MM.1S (cell line): ENCODE measurements at regions not wholly inside any gene's neighbourhood (a gene's known extent, or its start where the extent isn't known, plus 50 kb on each side); places are given as distances from the start of the nearest gene placed in this dataset.
A peak's percentile ranks its signal among the peaks of the same experiment; 100 is the strongest.

Experiments
- DNase-seq: peaks from one replicate; pipeline ENCODE4 v3.0.0-alpha.2; 2015
- H2AFZ ChIP-seq: fragments of 300-600 bp; sonication (generic); 2 replicates; pipeline ENCODE4 v1.6.0; 2016; ENCODE audit warnings: antibody characterized with exemption, low read length
- H3F3A ChIP-seq: fragments of 300-600 bp; sonication (generic); 2 replicates; pipeline ENCODE4 v1.6.1; 2016; ENCODE audit warnings: mild to moderate bottlenecking, antibody characterized with exemption, low read length, moderate library complexity, mixed read lengths; ENCODE audit not compliant: insufficient read depth
- H3K27ac ChIP-seq: fragments of 300-600 bp; sonication (generic); 2 replicates; pipeline ENCODE4 v1.5.1; 2016; ENCODE audit warnings: mild to moderate bottlenecking, low read length
- H3K27me3 ChIP-seq: fragments of 300-600 bp; sonication (generic); replicated peaks from 2 replicates; pipeline ENCODE4 v1.6.0; 2016; ENCODE audit warnings: low read length; ENCODE audit not compliant: insufficient read depth
- H3K36me3 ChIP-seq: fragments of 300-600 bp; sonication (generic); replicated peaks from 2 replicates; pipeline ENCODE4 v1.6.1; 2016; ENCODE audit warnings: mild to moderate bottlenecking, low read length, mixed read lengths; ENCODE audit not compliant: insufficient read depth
- H3K4me1 ChIP-seq: fragments of 300-600 bp; sonication (generic); 2 replicates; pipeline ENCODE4 v1.6.1; 2016; ENCODE audit warnings: low read length, mixed read lengths
- H3K4me2 ChIP-seq: fragments of 300-600 bp; sonication (generic); 2 replicates; pipeline ENCODE4 v1.6.0; 2016; ENCODE audit warnings: low read depth, low read length
- H3K4me3 ChIP-seq: fragments of 300-600 bp; sonication (generic); 2 replicates; pipeline ENCODE4 v1.5.1; 2016; ENCODE audit warnings: low read length, mixed read lengths
- H3K79me2 ChIP-seq: fragments of 300-600 bp; sonication (generic); 2 replicates; pipeline ENCODE4 v1.6.1; 2016; ENCODE audit warnings: mixed run types, low read length, mixed read lengths
- H3K9ac ChIP-seq: fragments of 300-600 bp; sonication (generic); 2 replicates; pipeline ENCODE4 v1.6.1; 2016; ENCODE audit warnings: low read length, mixed read lengths
- H3K9me2 ChIP-seq: fragments of 300-600 bp; sonication (generic); replicated peaks from 2 replicates; pipeline ENCODE4 v1.6.1; 2016; ENCODE audit warnings: mild to moderate bottlenecking, low read length, mixed read lengths; ENCODE audit not compliant: insufficient read depth
- H3K9me3 ChIP-seq: fragments of 300-600 bp; sonication (generic); replicated peaks from 2 replicates; pipeline ENCODE4 v1.6.1; 2016; ENCODE audit warnings: mild to moderate bottlenecking, low read length, mixed read lengths; ENCODE audit not compliant: insufficient read depth
- H4K20me1 ChIP-seq: fragments of 300-600 bp; sonication (generic); 2 replicates; pipeline ENCODE4 v1.6.1; 2016; ENCODE audit warnings: mild to moderate bottlenecking, low read length, moderate library complexity, mixed read lengths; ENCODE audit not compliant: insufficient read depth
- CTCF ChIP-seq: fragments of 300-600 bp; sonication (generic); IDR thresholded peaks from 2 replicates; pipeline ENCODE4 v1.5.1; 2016; ENCODE audit warnings: antibody characterized with exemption, low read length, mixed read lengths
- EZH2 ChIP-seq: fragments of 300-600 bp; sonication (generic); optimal IDR thresholded peaks from 2 replicates; pipeline ENCODE3; 2017; ENCODE audit warnings: low read depth, mild to moderate bottlenecking, antibody characterized with exemption, low read length, mixed read lengths
- EZH2phosphoT487 ChIP-seq: fragments of 300-600 bp; sonication (generic); IDR thresholded peaks from 2 replicates; pipeline ENCODE4 v1.6.1; 2018; ENCODE audit warnings: antibody characterized with exemption, low read length

- Histone ChIP-seq H3K4me1 (peaks cover 33% of the 10 kb centered on the region), H4K20me1 (no peaks in the 10 kb centered on the region), H3K27ac (no peak overlapping the region), H3K9me3 (no peaks in the 10 kb centered on the region), H3K27me3 (no peaks in the 10 kb centered on the region), H3F3A (peaks cover 13% of the 10 kb centered on the region), H2AFZ (no peak overlapping the region), H3K4me2 (no peak overlapping the region), H3K36me3 (no peaks in the 10 kb centered on the region), H3K79me2 (no peaks in the 10 kb centered on the region), H3K9me2 (no peaks in the 10 kb centered on the region), H3K4me3 (no peak overlapping the region), H3K9ac (no peak overlapping the region)
- no peak for DNase-seq
- TF ChIP-seq CTCF (no peak), EZH2 (no peak), EZH2phosphoT487 (no peak)
Measured at GRCh38 chr22:22951035-22951434, 63.4 kb downstream of the IGLL5 start.

DNA sequence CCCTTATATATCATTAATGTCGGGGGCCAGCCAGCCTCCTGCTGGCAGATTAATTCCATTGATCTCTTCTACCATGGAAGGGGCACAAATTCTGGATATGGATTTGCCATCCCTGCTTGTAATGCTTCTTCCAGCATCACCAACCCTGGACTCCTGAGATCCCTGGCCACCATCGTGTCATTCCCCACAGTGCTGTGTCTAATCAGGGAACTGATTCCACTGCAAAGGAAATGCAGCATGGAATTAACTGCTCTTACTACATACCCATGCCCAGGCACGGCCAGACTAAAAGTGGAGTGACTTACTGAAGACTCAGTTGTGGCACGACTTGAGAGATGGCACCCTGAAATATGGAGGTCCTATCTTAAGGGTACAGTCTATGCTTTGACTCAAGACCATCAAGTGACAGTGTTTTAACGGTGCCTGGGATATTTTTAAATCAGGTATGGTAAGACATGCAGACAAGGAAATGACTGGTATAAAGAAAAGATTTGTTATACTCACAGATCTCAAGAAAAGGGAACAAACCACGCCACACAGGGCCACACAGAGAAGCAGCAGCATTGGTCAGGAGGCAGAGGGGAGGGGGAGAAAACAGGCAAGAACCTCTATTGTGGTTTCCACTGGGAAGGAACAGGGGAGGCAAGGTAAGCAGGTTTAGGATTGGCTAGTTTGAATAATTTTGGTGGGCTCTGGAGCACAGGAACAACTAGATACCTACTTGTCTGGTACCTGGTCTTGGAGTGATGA, 65.1 kb downstream of the IGLL5 start:
- DNase-seq: no peak
- no peaks in the 10 kb centered on the region for H3K36me3 ChIP-seq
- TF ChIP-seq EZH2phosphoT487: no peak
- no peak for TF ChIP-seq EZH2
- no peak for TF ChIP-seq CTCF
- H2AFZ ChIP-seq: no peak overlapping the region
- no peaks in the 10 kb centered on the region for H3K27me3 ChIP-seq
- H3K9me2 ChIP-seq: no peaks in the 10 kb centered on the region
- H3K27ac ChIP-seq: no peak overlapping the region
- no peaks in the 10 kb centered on the region for H3K79me2 ChIP-seq
- H3K4me2 ChIP-seq: no peak overlapping the region
- H3K9me3 ChIP-seq: no peaks in the 10 kb centered on the region
- H4K20me1 ChIP-seq: no peaks in the 10 kb centered on the region
- H3K4me1 ChIP-seq: peaks cover 35% of the 10 kb centered on the region
- no peak overlapping the region for H3K4me3 ChIP-seq
- H3K9ac ChIP-seq: no peak overlapping the region
- peaks cover 13% of the 10 kb centered on the region for H3F3A ChIP-seq

DNA sequence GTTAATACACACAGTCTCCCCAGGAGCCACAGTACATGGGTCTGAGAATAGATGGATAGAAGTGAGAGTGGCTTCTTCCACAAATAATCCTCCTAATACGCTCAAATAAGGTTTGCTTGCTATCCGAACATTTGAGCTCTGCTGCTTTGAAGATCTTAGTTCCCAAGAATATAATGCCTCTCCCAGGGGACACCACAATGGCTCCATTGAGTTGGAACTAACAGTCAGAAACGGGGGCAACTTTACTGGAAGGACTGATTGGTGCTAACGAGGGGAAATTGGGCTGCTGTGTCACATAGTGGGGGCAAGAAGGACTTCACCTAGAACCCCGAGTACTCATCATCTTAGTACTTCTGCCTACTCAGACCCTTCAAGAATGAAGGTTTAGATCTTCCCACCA, 66.2 kb downstream of the IGLL5 start:
- Histone ChIP-seq H3K27ac (peak overlapping the region; percentile 47; the same call in 1 of the 2 replicates), H3K4me2 (no peak overlapping the region), H3F3A (peaks cover 13% of the 10 kb centered on the region), H3K27me3 (no peaks in the 10 kb centered on the region), H3K9me2 (no peaks in the 10 kb centered on the region), H3K9me3 (no peaks in the 10 kb centered on the region), H3K4me3 (no peak overlapping the region), H3K36me3 (no peaks in the 10 kb centered on the region), H3K9ac (no peak overlapping the region), H3K4me1 (peaks cover 35% of the 10 kb centered on the region), H4K20me1 (no peaks in the 10 kb centered on the region), H2AFZ (0 out of 2 replicates have a peak overlapping the region, but pooled peaks have one; percentile 1), H3K79me2 (no peaks in the 10 kb centered on the region)
- no peak for DNase-seq
- TF ChIP-seq EZH2phosphoT487 (no peak), CTCF (no peak), EZH2 (no peak)
